OCI-LY3 (cell line): ENCODE measurements at regions not wholly inside any gene's neighbourhood (a gene's known extent, or its start where the extent isn't known, plus 50 kb on each side); places are given as distances from the start of the nearest gene placed in this dataset.

Experiments used
- H2AFZ ChIP-seq: fragments of 200-600, 300-600 bp; shearing (Covaris generic); 2 replicates; pipeline ENCODE4 v1.6.0; 2014; ENCODE audit warnings: antibody characterized with exemption, low read depth, low read length
- H3K27ac ChIP-seq: fragments of 200-600, 300-600 bp; sonication (generic); 2 replicates; pipeline ENCODE4 v1.5.1; 2014; ENCODE audit warnings: mild to moderate bottlenecking, low read length, moderate library complexity, mixed read lengths
- H3K27me3 ChIP-seq: fragments of 200-600, 300-600 bp; sonication (generic); 2 replicates; pipeline ENCODE4 v1.6.1; 2014; ENCODE audit warnings: low read depth, low read length, mixed read lengths
- H3K36me3 ChIP-seq: fragments of 200-600, 300-600 bp; sonication (generic); replicated peaks from 2 replicates; pipeline ENCODE3; 2014; ENCODE audit warnings: low read depth, low read length, mixed read lengths
- H3K4me1 ChIP-seq: fragments of 300-600, 200-600 bp; sonication (generic); 2 replicates; pipeline ENCODE4 v1.6.1; 2014; ENCODE audit warnings: low read length, mixed read lengths
- H3K4me2 ChIP-seq: fragments of 200-600, 300-600 bp; sonication (generic); 2 replicates; pipeline ENCODE4 v1.6.1; 2014; ENCODE audit warnings: low read length, mixed read lengths
- H3K4me3 ChIP-seq: fragments of 300-600, 200-600 bp; sonication (generic); 2 replicates; pipeline ENCODE4 v1.5.1; 2014; ENCODE audit warnings: antibody characterized with exemption, mild to moderate bottlenecking, low read length, moderate library complexity
- H3K79me2 ChIP-seq: fragments of 300-600, 200-600 bp; shearing (Covaris generic); 2 replicates; pipeline ENCODE4 v1.6.1; 2014; ENCODE audit warnings: mild to moderate bottlenecking, low read length, mixed read lengths
- H3K9ac ChIP-seq: fragments of 300-600, 200-600 bp; shearing (Covaris generic); 2 replicates; pipeline ENCODE4 v1.6.0; 2014; ENCODE audit warnings: mild to moderate bottlenecking, low read length, moderate library complexity
- H3K9me3 ChIP-seq: fragments of 200-600, 300-600 bp; shearing (Covaris generic); 2 replicates; pipeline ENCODE4 v1.6.1; 2014; ENCODE audit warnings: low read length, mixed read lengths; ENCODE audit not compliant: insufficient read depth
- H4K20me1 ChIP-seq: fragments of 200-600, 300-600 bp; sonication (generic); 2 replicates; pipeline ENCODE4 v1.6.1; 2016; ENCODE audit warnings: low read length, mixed read lengths; ENCODE audit not compliant: insufficient read depth
- EZH2phosphoT487 ChIP-seq: fragments of 200-600 bp; shearing (Covaris generic); IDR thresholded peaks from 2 replicates; pipeline ENCODE4 v1.6.1; 2018; ENCODE audit warnings: antibody characterized with exemption, mixed run types, low read depth
- TF ChIP-seq, protein P1 (sequence below): fragments of 200-600, 300-600 bp; sonication (generic); IDR thresholded peaks from 2 replicates; pipeline ENCODE4 v1.5.1; 2014; ENCODE audit warnings: antibody characterized with exemption, low read length, low read depth

GRCh38 chr1:59045137-59045536 lies 251.8 kb upstream of the FGGY start:
- no peaks in the 10 kb centered on the region for H3K9me3 ChIP-seq
- H3K27me3 ChIP-seq, result no peaks in the 10 kb centered on the region
- TF ChIP-seq EZH2phosphoT487, result no peak
- TF ChIP-seq, protein P1, sequence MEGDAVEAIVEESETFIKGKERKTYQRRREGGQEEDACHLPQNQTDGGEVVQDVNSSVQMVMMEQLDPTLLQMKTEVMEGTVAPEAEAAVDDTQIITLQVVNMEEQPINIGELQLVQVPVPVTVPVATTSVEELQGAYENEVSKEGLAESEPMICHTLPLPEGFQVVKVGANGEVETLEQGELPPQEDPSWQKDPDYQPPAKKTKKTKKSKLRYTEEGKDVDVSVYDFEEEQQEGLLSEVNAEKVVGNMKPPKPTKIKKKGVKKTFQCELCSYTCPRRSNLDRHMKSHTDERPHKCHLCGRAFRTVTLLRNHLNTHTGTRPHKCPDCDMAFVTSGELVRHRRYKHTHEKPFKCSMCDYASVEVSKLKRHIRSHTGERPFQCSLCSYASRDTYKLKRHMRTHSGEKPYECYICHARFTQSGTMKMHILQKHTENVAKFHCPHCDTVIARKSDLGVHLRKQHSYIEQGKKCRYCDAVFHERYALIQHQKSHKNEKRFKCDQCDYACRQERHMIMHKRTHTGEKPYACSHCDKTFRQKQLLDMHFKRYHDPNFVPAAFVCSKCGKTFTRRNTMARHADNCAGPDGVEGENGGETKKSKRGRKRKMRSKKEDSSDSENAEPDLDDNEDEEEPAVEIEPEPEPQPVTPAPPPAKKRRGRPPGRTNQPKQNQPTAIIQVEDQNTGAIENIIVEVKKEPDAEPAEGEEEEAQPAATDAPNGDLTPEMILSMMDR, result no peak
- no peak overlapping the region for H3K27ac ChIP-seq
- H3K9ac ChIP-seq, result no peak overlapping the region
- H3K4me1 ChIP-seq, result peaks cover 30% of the 10 kb centered on the region
- H3K4me3 ChIP-seq, result no peak overlapping the region
- H4K20me1 ChIP-seq, result no peaks in the 10 kb centered on the region
- H3K79me2 ChIP-seq, result no peaks in the 10 kb centered on the region
- H3K36me3 ChIP-seq, result peaks cover 8% of the 10 kb centered on the region
- no peak overlapping the region for H2AFZ ChIP-seq
- no peak overlapping the region for H3K4me2 ChIP-seq

DNA sequence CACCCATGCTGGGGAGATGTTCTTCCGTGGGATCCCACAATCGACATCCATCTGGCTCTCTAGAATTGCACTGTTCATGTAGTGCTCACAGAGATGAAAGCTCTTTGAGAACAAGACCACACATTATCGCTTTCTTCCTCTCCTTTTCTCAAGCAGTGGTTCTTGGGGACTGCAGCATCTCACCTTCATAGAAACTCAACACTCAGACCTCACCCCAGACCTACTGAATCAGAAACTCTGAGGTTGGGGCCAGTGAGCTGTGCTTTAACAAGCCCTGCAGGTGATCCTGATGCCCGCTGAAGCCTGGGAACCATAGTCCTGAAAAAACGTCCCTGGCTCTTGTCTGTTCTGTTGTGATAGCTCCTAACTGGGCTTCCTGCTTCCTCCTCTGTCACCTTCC lies 251.3 kb upstream of the FGGY start:
- H3K4me2 ChIP-seq, result no peak overlapping the region
- TF ChIP-seq EZH2phosphoT487, result no peak
- TF ChIP-seq, protein P1, result no peak
- H3K36me3 ChIP-seq, result peaks cover 8% of the 10 kb centered on the region
- H3K79me2 ChIP-seq, result no peaks in the 10 kb centered on the region
- H4K20me1 ChIP-seq, result no peaks in the 10 kb centered on the region
- H3K27me3 ChIP-seq, result no peaks in the 10 kb centered on the region
- peaks cover 33% of the 10 kb centered on the region for H3K4me1 ChIP-seq
- peak overlapping the region; percentile 93 for H3K27ac ChIP-seq
- H3K9me3 ChIP-seq, result no peaks in the 10 kb centered on the region
- no peak overlapping the region; the same call in 1 of the 2 replicates for H3K9ac ChIP-seq
- H3K4me3 ChIP-seq, result no peak overlapping the region
- no peak overlapping the region for H2AFZ ChIP-seq

GRCh38 chr1:59046134-59046533 lies 250.8 kb upstream of the FGGY start:
- Histone ChIP-seq H3K27ac (peak overlapping the region; percentile 93), H3K4me2 (peak overlapping the region; percentile 71), H3K36me3 (peaks cover 8% of the 10 kb centered on the region), H4K20me1 (no peaks in the 10 kb centered on the region), H3K27me3 (no peaks in the 10 kb centered on the region), H2AFZ (no peak overlapping the region), H3K79me2 (no peaks in the 10 kb centered on the region), H3K4me1 (peaks cover 33% of the 10 kb centered on the region), H3K9ac (peak overlapping the region; percentile 35; the same call in 1 of the 2 replicates), H3K9me3 (no peaks in the 10 kb centered on the region), H3K4me3 (no peak overlapping the region)
- no peak for TF ChIP-seq EZH2phosphoT487
- TF ChIP-seq, protein P1, result no peak

- H3K9me3 ChIP-seq, result no peaks in the 10 kb centered on the region
- no peaks in the 10 kb centered on the region for H4K20me1 ChIP-seq
- H2AFZ ChIP-seq, result no peak overlapping the region
- peaks cover 33% of the 10 kb centered on the region for H3K4me1 ChIP-seq
- H3K9ac ChIP-seq, result peak overlapping the region; percentile 60
- peak overlapping the region; percentile 93 for H3K27ac ChIP-seq
- H3K27me3 ChIP-seq, result no peaks in the 10 kb centered on the region
- peak overlapping the region; percentile 36 for H3K4me3 ChIP-seq
- H3K79me2 ChIP-seq, result no peaks in the 10 kb centered on the region
- peaks cover 8% of the 10 kb centered on the region for H3K36me3 ChIP-seq
- TF ChIP-seq, protein P1, result peak; percentile 19
- no peak for TF ChIP-seq EZH2phosphoT487
- peak overlapping the region; percentile 71 for H3K4me2 ChIP-seq
These were observed 250.2 kb upstream of the FGGY start for GRCh38 chr1:59046730-59047157.
